Thyroid gland (tissue), 4 donors: ENCODE measurements at regions not wholly inside any gene's neighbourhood (a gene's known extent, or its start where the extent isn't known, plus 50 kb on each side); places are given as distances from the start of the nearest gene placed in this dataset.

ENCODE experiments used
- DNase-seq, 2 donors: peaks; one replicate each; pipeline ENCODE4 v3.0.0-alpha.2; 2019
- H3K27ac ChIP-seq, 3 donors: fragments of 200-600 bp; sonication (generic); 1 replicate in 2 of 3; 2 replicates in 1 of 3; pipeline ENCODE4 v1.5.1; 2016 to 2019; ENCODE audit warnings: mild to moderate bottlenecking in 1 of 3, moderate library complexity in 1 of 3
- H3K27me3 ChIP-seq: fragments of 200-600 bp; sonication (generic); one replicate; pipeline ENCODE4 v1.5.1; 2019
- H3K36me3 ChIP-seq, 2 donors: fragments of 200-600 bp; sonication (generic); one replicate each; pipeline ENCODE4 v1.5.1; 2016 to 2019
- H3K4me1 ChIP-seq, 2 donors: fragments of 200-600 bp; sonication (generic); one replicate each; pipeline ENCODE4 v1.5.1; 2017 to 2019
- H3K4me3 ChIP-seq, 3 donors: fragments of 200-600 bp; sonication (generic); replicated peaks in 1 of 3; 1 replicate in 2 of 3; 2 replicates in 1 of 3; pipeline ENCODE4 v1.5.1; 2016; ENCODE audit warnings: mild to moderate bottlenecking in 1 of 3
- H3K9me3 ChIP-seq: fragments of 200-600 bp; sonication (generic); one replicate; pipeline ENCODE4 v1.5.1; 2017
- POLR2A ChIP-seq, 2 donors: fragments of 450-650 bp; IDR thresholded peaks; one replicate each; pipeline ENCODE4 v1.6.1; 2017; ENCODE audit warnings: antibody characterized with exemption in 2 of 2, mild to moderate bottlenecking in 2 of 2, moderate library complexity in 1 of 2
- WGBS, 2 donors: methylation state at CpG; one replicate each; pipeline ENCODE4 v1.1.5; 2017; 5-methylcytosine and 5-hydroxymethylcytosine counted together
- intact Hi-C: fragments of 100-400 bp; cut with DNase I; formaldehyde crosslinking; loops from one replicate; pipeline ENCODE4 v1.15.1; 2023
- TF ChIP-seq, protein P1 (sequence below), 6 experiments: fragments of 200-600 bp in 3 of 6; fragments of 450-650 bp in 3 of 6; sonication (generic) in 3 of 6; IDR thresholded peaks; one replicate each; pipeline ENCODE4 v1.5.1; 2016 to 2019; ENCODE audit warnings: antibody characterized with exemption in 6 of 6, mild to moderate bottlenecking in 2 of 6, inconsistent platforms in 1 of 6, moderate library complexity in 1 of 6

DNA sequence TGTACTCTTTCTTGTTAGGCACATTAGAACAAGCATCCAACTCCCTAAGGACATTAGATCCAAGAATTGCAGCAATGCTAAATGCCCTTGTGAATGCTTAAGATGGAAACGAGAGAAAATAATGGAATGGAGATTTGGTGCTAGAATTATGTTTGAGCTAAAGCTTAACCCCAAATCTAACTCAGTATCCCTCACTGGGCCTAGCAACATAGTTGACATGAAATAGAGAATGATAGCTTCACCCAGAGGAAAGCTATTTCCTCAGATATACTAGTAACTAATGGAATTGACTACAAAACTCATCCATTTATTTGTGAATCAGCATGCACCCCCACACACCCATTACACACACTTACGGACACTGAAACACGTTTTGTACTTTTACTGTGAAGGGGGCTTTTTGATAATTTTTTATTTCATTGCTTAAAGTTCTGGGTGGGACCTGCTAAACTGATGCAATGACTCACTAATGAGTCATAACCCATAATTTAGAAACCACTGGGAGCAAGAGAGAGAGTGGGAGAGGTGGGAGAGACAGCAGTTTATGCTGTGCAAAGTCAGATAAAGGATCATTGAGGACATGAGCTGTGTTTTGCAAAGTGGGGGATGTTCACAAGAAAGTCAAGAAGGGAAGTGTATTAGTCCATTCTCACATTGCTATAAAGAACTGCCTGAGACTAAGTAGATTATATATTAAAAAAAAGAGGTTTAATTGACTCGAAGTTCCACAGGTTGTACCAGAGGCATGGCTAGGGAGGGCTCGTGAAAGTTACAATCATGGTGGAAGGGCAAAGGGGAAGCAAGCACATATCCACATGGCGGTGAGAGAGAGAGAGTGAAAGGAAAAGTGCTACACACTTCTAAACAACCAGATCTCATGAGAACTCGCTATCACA is 382.7 kb downstream of the SFMBT2 start:
- Histone ChIP-seq H3K36me3 (no peaks in the 10 kb centered on the region), H3K9me3 (no peaks in the 10 kb centered on the region), H3K4me1 (no peaks in the 10 kb centered on the region), H3K4me3 (no peak overlapping the region), H3K27me3 (no peaks in the 10 kb centered on the region), H3K27ac (no peak overlapping the region)
- WGBS, 2 donors = 79 to 90% methylated on average over 7 of the region's 7 CpGs
- TF ChIP-seq, protein P1, sequence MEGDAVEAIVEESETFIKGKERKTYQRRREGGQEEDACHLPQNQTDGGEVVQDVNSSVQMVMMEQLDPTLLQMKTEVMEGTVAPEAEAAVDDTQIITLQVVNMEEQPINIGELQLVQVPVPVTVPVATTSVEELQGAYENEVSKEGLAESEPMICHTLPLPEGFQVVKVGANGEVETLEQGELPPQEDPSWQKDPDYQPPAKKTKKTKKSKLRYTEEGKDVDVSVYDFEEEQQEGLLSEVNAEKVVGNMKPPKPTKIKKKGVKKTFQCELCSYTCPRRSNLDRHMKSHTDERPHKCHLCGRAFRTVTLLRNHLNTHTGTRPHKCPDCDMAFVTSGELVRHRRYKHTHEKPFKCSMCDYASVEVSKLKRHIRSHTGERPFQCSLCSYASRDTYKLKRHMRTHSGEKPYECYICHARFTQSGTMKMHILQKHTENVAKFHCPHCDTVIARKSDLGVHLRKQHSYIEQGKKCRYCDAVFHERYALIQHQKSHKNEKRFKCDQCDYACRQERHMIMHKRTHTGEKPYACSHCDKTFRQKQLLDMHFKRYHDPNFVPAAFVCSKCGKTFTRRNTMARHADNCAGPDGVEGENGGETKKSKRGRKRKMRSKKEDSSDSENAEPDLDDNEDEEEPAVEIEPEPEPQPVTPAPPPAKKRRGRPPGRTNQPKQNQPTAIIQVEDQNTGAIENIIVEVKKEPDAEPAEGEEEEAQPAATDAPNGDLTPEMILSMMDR (IDR thresholded peaks at IDR 0.05) = no peak
- TF ChIP-seq POLR2A (IDR thresholded peaks at IDR 0.05) = no peak
- intact Hi-C loops = no loop called here
- DNase-seq = no peak

DNA sequence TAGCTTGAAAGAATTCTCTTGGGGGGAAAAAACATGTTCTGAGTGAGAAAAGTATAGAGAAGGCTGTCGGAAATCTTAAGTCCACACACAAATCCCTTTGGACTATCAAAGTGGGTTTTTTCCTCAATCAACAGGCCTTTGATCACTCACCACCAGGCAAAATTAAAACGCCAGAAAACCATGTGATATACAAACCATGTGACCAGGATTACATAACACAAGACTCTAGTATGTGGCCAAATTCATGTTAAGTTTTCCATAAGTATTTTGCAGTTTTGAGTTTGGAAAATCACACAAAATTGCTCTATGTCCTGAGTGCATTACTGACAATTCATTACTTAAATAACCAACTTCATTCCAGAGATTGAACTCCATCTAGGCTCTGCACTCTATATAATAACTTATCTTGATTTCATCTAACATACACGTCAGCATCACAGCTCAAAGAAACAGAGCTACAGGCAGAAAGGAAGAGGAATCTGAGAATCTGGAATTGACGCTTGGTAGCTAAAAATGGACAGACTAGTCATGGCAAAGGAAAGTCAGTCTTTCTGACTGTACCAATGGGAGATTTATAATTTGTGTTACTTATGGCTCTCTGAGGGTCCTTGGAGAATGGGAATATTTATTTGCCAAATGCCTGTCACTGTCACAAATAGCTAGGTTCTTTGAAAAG is 383.5 kb downstream of the SFMBT2 start:
- no peaks in the 10 kb centered on the region for H3K4me1 ChIP-seq

DNA sequence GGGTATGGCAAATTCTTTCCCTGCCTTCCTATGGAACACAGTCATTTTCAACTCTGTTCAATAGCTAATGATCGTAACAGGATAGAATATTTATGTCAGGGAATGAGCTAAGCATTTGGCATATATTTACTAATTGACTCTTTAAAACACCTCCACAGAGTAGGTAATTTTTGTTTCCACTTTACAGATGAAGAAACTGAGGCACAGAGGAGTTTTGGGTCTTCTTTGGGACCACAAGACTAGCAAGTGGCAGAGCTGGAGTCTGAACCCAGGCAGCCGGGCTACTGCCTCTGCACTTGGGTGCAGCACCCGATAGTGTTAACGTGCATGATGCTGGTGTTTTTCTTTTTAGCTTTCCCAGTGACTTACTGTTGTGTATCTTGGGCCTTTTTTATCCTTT is 384.0 kb downstream of the SFMBT2 start:
- no peak for TF ChIP-seq POLR2A (IDR thresholded peaks at IDR 0.05)
- TF ChIP-seq, protein P1 (IDR thresholded peaks at IDR 0.05) = no peak
- Histone ChIP-seq H3K4me1 (no peaks in the 10 kb centered on the region), H3K9me3 (no peaks in the 10 kb centered on the region), H3K27me3 (no peaks in the 10 kb centered on the region), H3K27ac (no peak overlapping the region), H3K4me3 (no peak overlapping the region), H3K36me3 (no peaks in the 10 kb centered on the region)
- intact Hi-C loops = no loop called here
- 89 to 91% methylated on average over 4 of the region's 4 CpGs for WGBS, 2 donors
- DNase-seq = no peak

More for the DNA sequence above, 383.5 kb downstream of the SFMBT2 start:
- H3K9me3 ChIP-seq = no peaks in the 10 kb centered on the region
- intact Hi-C loops = no loop called here
- 75 to 78% methylated on average over 4 of the region's 4 CpGs for WGBS, 2 donors
- no peaks in the 10 kb centered on the region for H3K36me3 ChIP-seq
- H3K4me3 ChIP-seq = no peak overlapping the region
- TF ChIP-seq, protein P1 (IDR thresholded peaks at IDR 0.05) = no peak
- no peak for TF ChIP-seq POLR2A (IDR thresholded peaks at IDR 0.05)
- H3K27ac ChIP-seq = no peak overlapping the region
- no peak for DNase-seq
- no peaks in the 10 kb centered on the region for H3K27me3 ChIP-seq

DNA sequence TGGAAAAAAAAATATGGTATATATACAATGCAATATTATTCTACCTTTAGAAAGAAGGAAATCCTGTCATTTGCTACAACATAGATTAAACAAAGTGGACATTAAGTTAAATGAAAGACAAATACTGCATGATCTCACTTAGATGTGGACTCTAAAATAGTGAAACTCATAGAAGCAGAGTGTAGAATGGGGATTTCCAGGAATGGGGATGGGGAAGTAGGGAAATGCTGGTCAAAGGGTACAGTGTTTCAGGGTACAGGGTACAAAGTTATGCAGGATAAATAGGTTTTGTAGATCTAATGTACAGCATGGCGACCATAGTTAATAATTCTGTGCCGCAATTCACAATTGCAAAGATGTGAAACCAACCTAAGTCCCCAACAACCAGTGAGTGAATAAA is 385.5 kb downstream of the SFMBT2 start:
- WGBS, 2 donors = 94 to 97% methylated on average over 2 of the region's 2 CpGs
- intact Hi-C loops = no loop called here
- no peak for TF ChIP-seq POLR2A (IDR thresholded peaks at IDR 0.05)
- Histone ChIP-seq H3K27ac (no peak overlapping the region), H3K27me3 (no peaks in the 10 kb centered on the region), H3K9me3 (no peaks in the 10 kb centered on the region), H3K4me3 (no peak overlapping the region), H3K36me3 (no peaks in the 10 kb centered on the region), H3K4me1 (no peaks in the 10 kb centered on the region)
- DNase-seq = no peak

DNA sequence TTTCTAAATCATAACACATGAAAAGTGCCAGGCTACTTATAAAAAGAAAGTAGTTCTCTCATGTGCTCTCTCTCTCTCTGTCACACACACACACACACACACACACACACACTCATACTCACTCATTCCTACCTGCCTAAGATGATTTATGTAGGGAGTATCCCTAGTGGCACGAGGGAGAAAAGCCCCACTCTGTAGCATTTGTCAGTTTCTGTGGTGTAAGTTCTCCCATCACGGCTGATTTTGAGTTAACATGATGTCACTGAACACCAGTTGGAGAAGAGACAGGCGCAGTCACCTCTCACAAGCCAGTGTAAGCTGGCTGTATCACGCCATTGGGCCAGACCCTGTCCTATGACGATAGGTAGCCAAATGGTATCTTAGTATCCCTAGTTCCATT is 395.4 kb downstream of the SFMBT2 start:
- TF ChIP-seq, protein P1 (IDR thresholded peaks at IDR 0.05) = no peak
- TF ChIP-seq POLR2A (IDR thresholded peaks at IDR 0.05) = no peak
- DNase-seq = peak; percentile 29 to 35
- peaks cover 5 to 7% of the 10 kb centered on the region in 2 donors for H3K4me1 ChIP-seq
- no peak overlapping the region for H3K4me3 ChIP-seq
- H3K27me3 ChIP-seq = no peaks in the 10 kb centered on the region
- H3K9me3 ChIP-seq = no peaks in the 10 kb centered on the region
- H3K36me3 ChIP-seq = no peaks in the 10 kb centered on the region
- H3K27ac ChIP-seq = no peak overlapping the region
- WGBS, 2 donors = 59 to 71% methylated on average over 5 of the region's 5 CpGs
- intact Hi-C loops = no loop called here
